IMR-90 (cell line): ENCODE measurements at regions not wholly inside any gene's neighbourhood (a gene's known extent, or its start where the extent isn't known, plus 50 kb on each side); places are given as distances from the start of the nearest gene placed in this dataset.

Experiments
- ATAC-seq: fragments of 200-7000 bp; cut with Tn5 transposase; 2 replicates; pipeline ENCODE4 v1.9.1; 2020; ENCODE audit warnings: low read depth, mild to moderate bottlenecking, moderate library complexity
- BruUV-seq: library from RNA; stranded (reverse); fragments of 400-500 nt; replicated peaks from 2 replicates; lab custom pipeline; 2021; lab: Mats Ljungman, UMichigan
- CTCF ChIA-PET: fragments of 300-600 bp; formaldehyde crosslinking; extraction: SDS; loops from one replicate; lab custom pipeline; 2021; ENCODE audit warnings: antibody characterized with exemption; lab: Yijun Ruan, JAX
- POLR2A ChIA-PET: fragments of 300-600 bp; sonication (Branson Sonifier 250); formaldehyde crosslinking; loops from one replicate; lab custom pipeline; 2022; ENCODE audit warnings: antibody characterized with exemption; ENCODE audit not compliant: unreplicated experiment; lab: Charles Lee
- DNase-seq: peaks from one replicate; pipeline ENCODE4 v3.0.0; 2013
- H2AFZ ChIP-seq: replicated peaks from 2 replicates; pipeline ENCODE3; 2013; ENCODE audit warnings: low read length, mild to moderate bottlenecking; ENCODE audit not compliant: poor library complexity
- H2AK5ac ChIP-seq: 2 replicates; pipeline ENCODE4 v1.6.1; 2013; ENCODE audit warnings: low read depth, low read length, inconsistent platforms
- H2AK9ac ChIP-seq: replicated peaks from 2 replicates; pipeline ENCODE3; 2013; ENCODE audit warnings: mild to moderate bottlenecking, low read depth, low read length, moderate library complexity; ENCODE audit not compliant: poor library complexity
- H2BK120ac ChIP-seq: 2 replicates; pipeline ENCODE4 v1.6.1; 2013; ENCODE audit warnings: low read depth, low read length, inconsistent platforms
- H2BK15ac ChIP-seq: 3 replicates; pipeline ENCODE4 v1.6.1; 2013; ENCODE audit warnings: low read depth, low read length, inconsistent platforms
- H2BK20ac ChIP-seq: 2 replicates; pipeline ENCODE4 v1.6.1; 2013; ENCODE audit warnings: low read depth, mild to moderate bottlenecking, inconsistent platforms, low read length, moderate library complexity
- H2BK5ac ChIP-seq: 2 replicates; pipeline ENCODE4 v1.6.1; 2013; ENCODE audit warnings: mild to moderate bottlenecking, low read depth, low read length, inconsistent platforms; ENCODE audit not compliant: poor library complexity, severe bottlenecking
- H3K14ac ChIP-seq: replicated peaks from 2 replicates; pipeline ENCODE4 v1.6.1; 2013; ENCODE audit warnings: low read depth, low read length, inconsistent platforms
- H3K18ac ChIP-seq: 2 replicates; pipeline ENCODE4 v1.6.1; 2013; ENCODE audit warnings: low read depth, low read length, control low read depth
- H3K23ac ChIP-seq: 2 replicates; pipeline ENCODE4 v1.6.1; 2013; ENCODE audit warnings: low read depth, low read length, inconsistent platforms
- H3K27ac ChIP-seq: 2 replicates; pipeline ENCODE4 v1.5.1; 2013; ENCODE audit warnings: mild to moderate bottlenecking, control low read depth, low read length; ENCODE audit not compliant: insufficient read depth
- H3K27me3 ChIP-seq: 2 replicates; pipeline ENCODE4 v1.6.1; 2013; ENCODE audit warnings: low read length; ENCODE audit not compliant: control insufficient read depth, insufficient read depth
- H3K36me3 ChIP-seq: 2 replicates; pipeline ENCODE4 v1.6.1; 2013; ENCODE audit warnings: low read length, mixed read lengths; ENCODE audit not compliant: control insufficient read depth, insufficient read depth
- H3K4ac ChIP-seq: 2 replicates; pipeline ENCODE4 v1.6.1; 2013; ENCODE audit warnings: low read depth, low read length, inconsistent platforms
- H3K4me1 ChIP-seq: 2 replicates; pipeline ENCODE4 v1.6.1; 2013; ENCODE audit warnings: low read length, mixed read lengths; ENCODE audit not compliant: control insufficient read depth, insufficient read depth
- H3K4me2 ChIP-seq: 2 replicates; pipeline ENCODE4 v1.6.1; 2013; ENCODE audit warnings: low read depth, mild to moderate bottlenecking, control low read depth, low read length, moderate library complexity
- H3K4me3 ChIP-seq: 2 replicates; pipeline ENCODE4 v1.5.1; 2013; ENCODE audit warnings: low read depth, mild to moderate bottlenecking, control low read depth, low read length, moderate library complexity; ENCODE audit not compliant: insufficient read depth
- H3K56ac ChIP-seq: 2 replicates; pipeline ENCODE4 v1.6.1; 2013; ENCODE audit warnings: low read length, inconsistent platforms; ENCODE audit not compliant: insufficient read depth; ENCODE audit errors: extremely low read depth
- H3K79me1 ChIP-seq, 2 experiments: 2 replicates each; pipeline ENCODE4 v1.6.1; 2013; ENCODE audit warnings: low read length in 2 of 2, inconsistent platforms in 1 of 2, low read depth in 1 of 2
- H3K9ac ChIP-seq: 2 replicates; pipeline ENCODE4 v1.6.1; 2013; ENCODE audit warnings: low read depth, low read length, control low read depth
- H3K9me1 ChIP-seq: 2 replicates; pipeline ENCODE4 v1.6.1; 2013; ENCODE audit warnings: low read length, inconsistent platforms; ENCODE audit not compliant: insufficient read depth
- H3K9me3 ChIP-seq: 2 replicates; pipeline ENCODE4 v1.6.1; 2013; ENCODE audit warnings: low read length; ENCODE audit not compliant: control insufficient read depth, insufficient read depth
- H4K20me1 ChIP-seq: 2 replicates; pipeline ENCODE4 v1.6.1; 2013; ENCODE audit warnings: low read length, inconsistent platforms; ENCODE audit not compliant: insufficient read depth
- H4K5ac ChIP-seq: 2 replicates; pipeline ENCODE4 v1.6.1; 2013; ENCODE audit warnings: mild to moderate bottlenecking, low read depth, low read length, control low read depth
- H4K8ac ChIP-seq, 2 experiments: 2 replicates each; pipeline ENCODE4 v1.6.1; 2013; ENCODE audit warnings: low read depth in 2 of 2, low read length in 2 of 2, control low read depth in 1 of 2, inconsistent platforms in 1 of 2
- H4K91ac ChIP-seq: 2 replicates; pipeline ENCODE4 v1.6.1; 2013; ENCODE audit warnings: low read depth, low read length, inconsistent platforms; ENCODE audit not compliant: insufficient read depth
- BHLHE40 ChIP-seq: fragments of 150-350 bp; IDR thresholded peaks from 2 replicates; pipeline ENCODE4 v1.6.1; 2016; ENCODE audit warnings: mild to moderate bottlenecking, low read depth, low read length
- CEBPB ChIP-seq: IDR thresholded peaks from 2 replicates; pipeline ENCODE4 v1.6.1; 2012; ENCODE audit warnings: low read depth, low read length, improper control_type of control experiment
- CHD1 ChIP-seq: IDR thresholded peaks from 2 replicates; pipeline ENCODE4 v1.6.1; 2012; ENCODE audit warnings: low read depth, low read length, improper control_type of control experiment
- FOS ChIP-seq: fragments of 150-350 bp; IDR thresholded peaks from 2 replicates; pipeline ENCODE4 v1.6.1; 2016; ENCODE audit warnings: low read depth, low read length
- MAFK ChIP-seq: IDR thresholded peaks from 2 replicates; pipeline ENCODE4 v1.6.1; 2012; ENCODE audit warnings: low read depth, low read length, improper control_type of control experiment
- MAZ ChIP-seq: IDR thresholded peaks from 2 replicates; pipeline ENCODE4 v1.6.1; 2012; ENCODE audit warnings: low read depth, mild to moderate bottlenecking, low read length, improper control_type of control experiment, moderate library complexity, borderline replicate concordance
- MXI1 ChIP-seq: IDR thresholded peaks from 2 replicates; pipeline ENCODE4 v1.6.1; 2012; ENCODE audit warnings: low read depth, mild to moderate bottlenecking, low read length, moderate library complexity, borderline replicate concordance
- NFE2L2 ChIP-seq: fragments of 150-350 bp; IDR thresholded peaks from 2 replicates; pipeline ENCODE4 v1.6.1; 2016; ENCODE audit warnings: low read depth, mild to moderate bottlenecking, low read length
- POLR2A ChIP-seq: IDR thresholded peaks from 2 replicates; pipeline ENCODE4 v1.6.1; 2012; ENCODE audit warnings: mild to moderate bottlenecking, low read depth, low read length
- RAD21 ChIP-seq: IDR thresholded peaks from 2 replicates; pipeline ENCODE4 v1.6.1; 2012; ENCODE audit warnings: low read length, improper control_type of control experiment
- RCOR1 ChIP-seq: IDR thresholded peaks from 2 replicates; pipeline ENCODE4 v1.6.1; 2012; ENCODE audit warnings: mild to moderate bottlenecking, low read length, improper control_type of control experiment; ENCODE audit not compliant: insufficient replicate concordance
- RFX5 ChIP-seq: IDR thresholded peaks from 2 replicates; pipeline ENCODE4 v1.8.0; 2012; ENCODE audit warnings: low read depth, mild to moderate bottlenecking, low read length, moderate library complexity
- SMC3 ChIP-seq: fragments of 150-350 bp; IDR thresholded peaks from 2 replicates; pipeline ENCODE4 v1.6.1; 2016; ENCODE audit warnings: low read depth, mild to moderate bottlenecking, antibody characterized with exemption, low read length, moderate library complexity
- dilution Hi-C: fragments of 300-500 bp; cut with HindIII; formaldehyde crosslinking; loops from one replicate; pipeline ENCODE4 v1.14.3; 2018; ENCODE audit warnings: low sequenced_read_pairs; ENCODE audit not compliant: unreplicated experiment
- in situ Hi-C: fragments of 300-500 bp; cut with MboI; formaldehyde crosslinking; loops from 3 replicates; pipeline ENCODE4 v1.14.3; 2019; ENCODE audit warnings: low sequenced_read_pairs, inconsistent platforms, mixed read lengths
- intact Hi-C: fragments of 100-400 bp; cut with micrococcal nuclease; formaldehyde crosslinking; loops from 2 replicates; pipeline ENCODE4 v1.10.0; 2022
- TF ChIP-seq, protein P1 (sequence below): fragments of 150-350 bp; IDR thresholded peaks from 2 replicates; pipeline ENCODE4 v1.6.1; 2016; ENCODE audit warnings: low read depth, mild to moderate bottlenecking, low read length, moderate library complexity, borderline replicate concordance
- TF ChIP-seq, protein P2 (sequence below): fragments of 150-350 bp; IDR thresholded peaks from 2 replicates; pipeline ENCODE4 v1.6.1; 2017; ENCODE audit warnings: mild to moderate bottlenecking, antibody characterized with exemption, low read length, low read depth
- TF ChIP-seq, protein P3 (sequence below): conservative IDR thresholded peaks from 2 replicates; pipeline ENCODE4 v1.5.1; 2012; ENCODE audit warnings: mild to moderate bottlenecking, low read depth, low read length, improper control_type of control experiment

DNA sequence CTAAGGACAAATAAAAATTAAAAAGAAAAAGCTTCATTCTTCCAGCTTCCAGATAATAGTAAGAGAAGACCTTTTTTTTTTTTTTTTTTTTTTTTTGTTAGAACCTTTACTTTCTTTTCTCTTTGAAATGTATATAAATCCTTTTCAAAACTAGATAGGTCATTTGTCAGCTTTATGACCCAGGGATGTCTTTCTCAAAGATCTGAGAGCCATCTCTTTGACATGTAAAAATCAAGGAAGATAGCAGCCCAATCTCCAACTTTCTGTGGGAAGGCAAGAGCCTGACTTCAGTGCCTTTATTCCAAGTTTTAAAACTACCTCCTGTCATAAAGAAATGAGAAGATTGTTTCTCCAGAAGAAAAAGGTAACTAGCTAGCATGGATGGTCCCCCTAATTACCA is 203.3 kb upstream of the LRFN5 start:
- ATAC-seq = no peak
- CTCF ChIA-PET = no interaction called here

More for the DNA sequence above, 203.3 kb upstream of the LRFN5 start:
- Histone ChIP-seq H2BK5ac (no peak overlapping the region), H4K8ac (no peak overlapping the region), H3K9me1 (no peaks in the 10 kb centered on the region), H3K9ac (no peak overlapping the region), H3K79me1 (no peaks in the 10 kb centered on the region), H3K14ac (no peak overlapping the region), H3K23ac (no peak overlapping the region), H3K4me1 (no peaks in the 10 kb centered on the region), H2BK20ac (no peak overlapping the region), H3K4ac (no peak overlapping the region), H3K27me3 (no peaks in the 10 kb centered on the region), H2AK5ac (no peak overlapping the region), H3K9me3 (no peaks in the 10 kb centered on the region), H4K91ac (no peak overlapping the region), H2AFZ (no peak overlapping the region), H3K4me2 (no peak overlapping the region), H3K27ac (no peak overlapping the region), H3K36me3 (no peaks in the 10 kb centered on the region), H4K20me1 (no peaks in the 10 kb centered on the region), H2AK9ac (no peak overlapping the region), H3K4me3 (no peak overlapping the region), H2BK120ac (no peak overlapping the region), H3K18ac (no peak overlapping the region), H3K56ac (no peak overlapping the region), H4K5ac (no peak overlapping the region), H2BK15ac (no peak overlapping the region)
- TF ChIP-seq MAFK = no peak
- no peak for TF ChIP-seq RFX5
- no peak for TF ChIP-seq MAZ
- TF ChIP-seq, protein P1, sequence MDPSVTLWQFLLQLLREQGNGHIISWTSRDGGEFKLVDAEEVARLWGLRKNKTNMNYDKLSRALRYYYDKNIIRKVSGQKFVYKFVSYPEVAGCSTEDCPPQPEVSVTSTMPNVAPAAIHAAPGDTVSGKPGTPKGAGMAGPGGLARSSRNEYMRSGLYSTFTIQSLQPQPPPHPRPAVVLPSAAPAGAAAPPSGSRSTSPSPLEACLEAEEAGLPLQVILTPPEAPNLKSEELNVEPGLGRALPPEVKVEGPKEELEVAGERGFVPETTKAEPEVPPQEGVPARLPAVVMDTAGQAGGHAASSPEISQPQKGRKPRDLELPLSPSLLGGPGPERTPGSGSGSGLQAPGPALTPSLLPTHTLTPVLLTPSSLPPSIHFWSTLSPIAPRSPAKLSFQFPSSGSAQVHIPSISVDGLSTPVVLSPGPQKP = no peak
- no peak for TF ChIP-seq FOS
- TF ChIP-seq MXI1 = no peak
- TF ChIP-seq SMC3 = no peak
- TF ChIP-seq, protein P2, sequence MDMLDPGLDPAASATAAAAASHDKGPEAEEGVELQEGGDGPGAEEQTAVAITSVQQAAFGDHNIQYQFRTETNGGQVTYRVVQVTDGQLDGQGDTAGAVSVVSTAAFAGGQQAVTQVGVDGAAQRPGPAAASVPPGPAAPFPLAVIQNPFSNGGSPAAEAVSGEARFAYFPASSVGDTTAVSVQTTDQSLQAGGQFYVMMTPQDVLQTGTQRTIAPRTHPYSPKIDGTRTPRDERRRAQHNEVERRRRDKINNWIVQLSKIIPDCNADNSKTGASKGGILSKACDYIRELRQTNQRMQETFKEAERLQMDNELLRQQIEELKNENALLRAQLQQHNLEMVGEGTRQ = no peak
- no peak for TF ChIP-seq BHLHE40
- no peak for TF ChIP-seq NFE2L2
- TF ChIP-seq CHD1 = no peak
- TF ChIP-seq, protein P3, sequence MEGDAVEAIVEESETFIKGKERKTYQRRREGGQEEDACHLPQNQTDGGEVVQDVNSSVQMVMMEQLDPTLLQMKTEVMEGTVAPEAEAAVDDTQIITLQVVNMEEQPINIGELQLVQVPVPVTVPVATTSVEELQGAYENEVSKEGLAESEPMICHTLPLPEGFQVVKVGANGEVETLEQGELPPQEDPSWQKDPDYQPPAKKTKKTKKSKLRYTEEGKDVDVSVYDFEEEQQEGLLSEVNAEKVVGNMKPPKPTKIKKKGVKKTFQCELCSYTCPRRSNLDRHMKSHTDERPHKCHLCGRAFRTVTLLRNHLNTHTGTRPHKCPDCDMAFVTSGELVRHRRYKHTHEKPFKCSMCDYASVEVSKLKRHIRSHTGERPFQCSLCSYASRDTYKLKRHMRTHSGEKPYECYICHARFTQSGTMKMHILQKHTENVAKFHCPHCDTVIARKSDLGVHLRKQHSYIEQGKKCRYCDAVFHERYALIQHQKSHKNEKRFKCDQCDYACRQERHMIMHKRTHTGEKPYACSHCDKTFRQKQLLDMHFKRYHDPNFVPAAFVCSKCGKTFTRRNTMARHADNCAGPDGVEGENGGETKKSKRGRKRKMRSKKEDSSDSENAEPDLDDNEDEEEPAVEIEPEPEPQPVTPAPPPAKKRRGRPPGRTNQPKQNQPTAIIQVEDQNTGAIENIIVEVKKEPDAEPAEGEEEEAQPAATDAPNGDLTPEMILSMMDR = no peak
- no peak for TF ChIP-seq RCOR1
- TF ChIP-seq POLR2A = no peak
- no peak for TF ChIP-seq RAD21
- TF ChIP-seq CEBPB = no peak
- POLR2A ChIA-PET = no interaction called here
- dilution Hi-C loops = no loop called here
- intact Hi-C loops = no loop called here
- in situ Hi-C loops = no loop called here
- no peak for DNase-seq
- BruUV-seq = no TSS peak
